Epithelial cell of esophagus (primary cell): ENCODE measurements at regions not wholly inside any gene's neighbourhood (a gene's known extent, or its start where the extent isn't known, plus 50 kb on each side); places are given as distances from the start of the nearest gene placed in this dataset.
A peak's percentile ranks its signal among the peaks of the same experiment; 100 is the strongest.

Source experiments
- DNase-seq: peaks from one replicate; pipeline ENCODE4 v3.0.0; 2010; ENCODE audit warnings: low read depth
- H3K4me3 ChIP-seq: 2 replicates; pipeline ENCODE4 v1.5.1; 2011; ENCODE audit warnings: mild to moderate bottlenecking, low read length, control low read depth
- CTCF ChIP-seq: IDR thresholded peaks from 2 replicates; pipeline ENCODE4 v1.5.1; 2011; ENCODE audit warnings: low read depth, mild to moderate bottlenecking, low read length, control low read depth, inconsistent platforms; ENCODE audit not compliant: insufficient read depth; ENCODE audit errors: missing control alignments

GRCh38 chr20:12928755-12929401 lies 79.9 kb upstream of the SPTLC3 start:
- H3K4me3 ChIP-seq: no peak overlapping the region
- TF ChIP-seq CTCF: no peak
- peak; percentile 78 for DNase-seq

- DNase-seq: no peak
- no peak overlapping the region for H3K4me3 ChIP-seq
- no peak for TF ChIP-seq CTCF
Measured at GRCh38 chr20:12936020-12936419, 72.8 kb upstream of the SPTLC3 start.

GRCh38 chr20:12936524-12936923 lies 72.2 kb upstream of the SPTLC3 start:
- TF ChIP-seq CTCF: no peak
- peak; percentile 39 for DNase-seq
- H3K4me3 ChIP-seq: no peak overlapping the region

GRCh38 chr20:12941025-12941424 lies 67.7 kb upstream of the SPTLC3 start:
- no peak for TF ChIP-seq CTCF
- H3K4me3 ChIP-seq: no peak overlapping the region
- DNase-seq: peak; percentile 80

- no peak for TF ChIP-seq CTCF
- H3K4me3 ChIP-seq: no peak overlapping the region
- no peak for DNase-seq
Measured at GRCh38 chr20:12942123-12942522, 66.6 kb upstream of the SPTLC3 start.

GRCh38 chr20:12946789-12947188 lies 62.0 kb upstream of the SPTLC3 start:
- TF ChIP-seq CTCF: no peak
- H3K4me3 ChIP-seq: no peak overlapping the region
- no peak for DNase-seq

- H3K4me3 ChIP-seq: no peak overlapping the region
- no peak for TF ChIP-seq CTCF
- DNase-seq: peak; percentile 45
Measured at GRCh38 chr20:12947691-12948090, 61.1 kb upstream of the SPTLC3 start.
